Endothelial cell of umbilical vein (primary cell): ENCODE measurements at regions not wholly inside any gene's neighbourhood (a gene's known extent, or its start where the extent isn't known, plus 50 kb on each side); places are given as distances from the start of the nearest gene placed in this dataset.

Experiments
- BruUV-seq: library from RNA; stranded (reverse); fragments of 400-500 nt; replicated peaks from 2 replicates; lab custom pipeline; 2021; lab: Mats Ljungman, UMichigan
- CTCF ChIA-PET: fragments of 300-600, 350-600 bp; sonication (Branson Sonifier 250); formaldehyde crosslinking; loops from one replicate; lab custom pipeline; 2021; ENCODE audit warnings: antibody characterized with exemption, inconsistent platforms; lab: Charles Lee
- POLR2A ChIA-PET: fragments of 300-600, 350-600 bp; sonication (Branson Sonifier 250); formaldehyde crosslinking; loops from one replicate; lab custom pipeline; 2021; ENCODE audit warnings: antibody characterized with exemption, inconsistent platforms; lab: Charles Lee
- DNase-seq: peaks from one replicate; pipeline ENCODE4 v3.0.0-alpha.2; 2011; ENCODE audit warnings: low read depth, low spot score
- FAIRE-seq: peaks from 2 replicates; lab custom pipeline; 2011; peaks lifted over from hg19 to GRCh38; lab: Jason Lieb, UNC
- H2AFZ ChIP-seq: 2 replicates; pipeline ENCODE4 v1.6.0; 2012; ENCODE audit warnings: low read depth, low read length, control low read depth, inconsistent platforms
- H3K27ac ChIP-seq: 2 replicates; pipeline ENCODE4 v1.5.1; 2011; ENCODE audit warnings: low read depth, mild to moderate bottlenecking, control low read depth, low read length, moderate library complexity; ENCODE audit not compliant: insufficient read depth
- H3K27me3 ChIP-seq, 2 experiments: 2 replicates each; pipeline versions ENCODE4 v1.6.0 to v1.6.1; 2011; ENCODE audit warnings: low read length in 2 of 2, mixed read lengths in 1 of 2; ENCODE audit not compliant: control insufficient read depth in 2 of 2, insufficient read depth in 2 of 2
- H3K36me3 ChIP-seq, 2 experiments: 2 replicates in 1 of 2; 3 replicates in 1 of 2; pipeline ENCODE4 v1.5.1; 2011; ENCODE audit warnings: low read length in 2 of 2, mild to moderate bottlenecking in 1 of 2, moderate library complexity in 1 of 2; ENCODE audit not compliant: control insufficient read depth in 2 of 2, insufficient read depth in 2 of 2; ENCODE audit errors: extremely low read depth in 1 of 2
- H3K4me1 ChIP-seq: 3 replicates; pipeline ENCODE4 v1.5.1; 2011; ENCODE audit warnings: mild to moderate bottlenecking, low read length; ENCODE audit not compliant: control insufficient read depth, insufficient read depth; ENCODE audit errors: extremely low read depth
- H3K4me2 ChIP-seq: 2 replicates; pipeline ENCODE4 v1.6.1; 2011; ENCODE audit warnings: low read length, control low read depth, mixed read lengths; ENCODE audit not compliant: insufficient read depth
- H3K4me3 ChIP-seq, 3 experiments: fragments of 200-600 bp in 1 of 3; sonication (generic), shearing (Covaris generic) in 1 of 3; replicated peaks in 1 of 3; 2 replicates each; pipeline ENCODE4 v1.5.1; 2011 to 2016; ENCODE audit warnings: control low read depth in 3 of 3, low read length in 3 of 3, mild to moderate bottlenecking in 2 of 3, inconsistent platforms in 1 of 3, low read depth in 1 of 3, moderate library complexity in 1 of 3; ENCODE audit not compliant: insufficient read depth in 1 of 3
- H3K79me2 ChIP-seq: 2 replicates; pipeline ENCODE4 v1.6.0; 2012; ENCODE audit warnings: low read length, inconsistent platforms; ENCODE audit not compliant: control insufficient read depth, insufficient read depth
- H3K9ac ChIP-seq: replicated peaks from 2 replicates; pipeline ENCODE3; 2011; ENCODE audit warnings: low read length, control low read depth; ENCODE audit not compliant: insufficient read depth; ENCODE audit errors: extremely low read depth
- H3K9me1 ChIP-seq: replicated peaks from 3 replicates; pipeline ENCODE4 v1.6.0; 2011; ENCODE audit warnings: mild to moderate bottlenecking, low read length; ENCODE audit not compliant: control insufficient read depth, insufficient read depth; ENCODE audit errors: extremely low read depth
- H3K9me3 ChIP-seq: replicated peaks from 2 replicates; pipeline ENCODE4 v1.5.1; 2012; ENCODE audit warnings: low read length, inconsistent platforms; ENCODE audit not compliant: control insufficient read depth, insufficient read depth
- H4K20me1 ChIP-seq: replicated peaks from 2 replicates; pipeline ENCODE3; 2011; ENCODE audit warnings: mild to moderate bottlenecking, low read length; ENCODE audit not compliant: control insufficient read depth, insufficient read depth; ENCODE audit errors: extremely low read depth
- CTCF ChIP-seq, 2 donors: IDR thresholded peaks; 1 replicate in 1 of 2; 2 replicates in 1 of 2; pipeline ENCODE4 v1.5.1; 2011; ENCODE audit warnings: low read length in 2 of 2, mild to moderate bottlenecking in 2 of 2, moderate library complexity in 2 of 2, control low read depth in 1 of 2, inconsistent platforms in 1 of 2, low read depth in 1 of 2; ENCODE audit not compliant: insufficient read depth in 1 of 2; ENCODE audit errors: extremely low read depth in 1 of 2
- MYC ChIP-seq: IDR thresholded peaks from one replicate; pipeline ENCODE4 v1.6.1; 2011; ENCODE audit warnings: mild to moderate bottlenecking, low read depth, low read length
- POLR2A ChIP-seq: IDR thresholded peaks from 2 replicates; pipeline ENCODE4 v1.6.1; 2012; ENCODE audit warnings: low read depth, mild to moderate bottlenecking, control low read depth, low read length
- dilution Hi-C: fragments of 300-500 bp; cut with MboI; formaldehyde crosslinking; loops from one replicate; pipeline ENCODE4 v1.15.0; 2019; ENCODE audit warnings: low sequenced_read_pairs; ENCODE audit not compliant: extremely low pct_ligation_motif_present
- intact Hi-C: fragments of 100-400 bp; cut with micrococcal nuclease; formaldehyde crosslinking; loops from one replicate; pipeline ENCODE4 v1.10.0; 2022

- FAIRE-seq (no peak), DNase-seq (no peak)
- Histone ChIP-seq H3K9me1 (no peaks in the 10 kb centered on the region), H3K9ac (no peak overlapping the region), H2AFZ (no peak overlapping the region), H3K27ac (no peak overlapping the region), H3K9me3 (no peaks in the 10 kb centered on the region), H3K36me3 (no peaks in the 10 kb centered on the region), H3K4me3 (no peak overlapping the region), H3K4me1 (no peaks in the 10 kb centered on the region), H3K27me3 (no peaks in the 10 kb centered on the region), H3K4me2 (no peak overlapping the region), H4K20me1 (no peaks in the 10 kb centered on the region), H3K79me2 (no peaks in the 10 kb centered on the region)
- CTCF ChIA-PET: no interaction called here
- POLR2A ChIA-PET: no interaction called here
- no TSS peak for BruUV-seq
- dilution Hi-C loops: no loop called here
- TF ChIP-seq POLR2A: no peak
- TF ChIP-seq CTCF (IDR thresholded peaks at IDR 0.05; ENCODE audit: extremely low read depth in 1 of 2, insufficient read depth in 1 of 2, low read depth in 1 of 2, low read length in 2 of 2): no peak
- intact Hi-C loops: no loop called here
Measured at GRCh38 chr3:76582632-76583378, 457.1 kb upstream of the ROBO2 start.

- Histone ChIP-seq H3K9me3 (no peaks in the 10 kb centered on the region), H3K27me3 (no peaks in the 10 kb centered on the region), H3K4me1 (no peaks in the 10 kb centered on the region), H3K9me1 (no peaks in the 10 kb centered on the region), H3K9ac (no peak overlapping the region), H3K79me2 (no peaks in the 10 kb centered on the region), H3K27ac (no peak overlapping the region), H4K20me1 (no peaks in the 10 kb centered on the region), H3K4me2 (no peak overlapping the region), H2AFZ (no peak overlapping the region), H3K4me3 (no peak overlapping the region), H3K36me3 (no peaks in the 10 kb centered on the region)
- FAIRE-seq (no peak), DNase-seq (no peak)
- intact Hi-C loops (no loop called here), dilution Hi-C loops (no loop called here)
- CTCF ChIA-PET: interaction anchor here (0.6 kb wide), 1 partner anchor 8 kb away, joined by 3 read pairs; no protein-coding TSS in a partner anchor
- POLR2A ChIA-PET: no interaction called here
- BruUV-seq: no TSS peak
- TF ChIP-seq MYC (no peak), CTCF (IDR thresholded peaks at IDR 0.05; ENCODE audit: extremely low read depth in 1 of 2, insufficient read depth in 1 of 2, low read depth in 1 of 2, low read length in 2 of 2) (peak in 1 of 2 donors; percentile 15)
Measured at GRCh38 chr3:76585794-76586392, 454.0 kb upstream of the ROBO2 start.
